ENCODE measurements at regions not wholly inside any gene's neighbourhood (a gene's known extent, or its start where the extent isn't known, plus 50 kb on each side); places are given as distances from the start of the nearest gene placed in this dataset.

DNA sequence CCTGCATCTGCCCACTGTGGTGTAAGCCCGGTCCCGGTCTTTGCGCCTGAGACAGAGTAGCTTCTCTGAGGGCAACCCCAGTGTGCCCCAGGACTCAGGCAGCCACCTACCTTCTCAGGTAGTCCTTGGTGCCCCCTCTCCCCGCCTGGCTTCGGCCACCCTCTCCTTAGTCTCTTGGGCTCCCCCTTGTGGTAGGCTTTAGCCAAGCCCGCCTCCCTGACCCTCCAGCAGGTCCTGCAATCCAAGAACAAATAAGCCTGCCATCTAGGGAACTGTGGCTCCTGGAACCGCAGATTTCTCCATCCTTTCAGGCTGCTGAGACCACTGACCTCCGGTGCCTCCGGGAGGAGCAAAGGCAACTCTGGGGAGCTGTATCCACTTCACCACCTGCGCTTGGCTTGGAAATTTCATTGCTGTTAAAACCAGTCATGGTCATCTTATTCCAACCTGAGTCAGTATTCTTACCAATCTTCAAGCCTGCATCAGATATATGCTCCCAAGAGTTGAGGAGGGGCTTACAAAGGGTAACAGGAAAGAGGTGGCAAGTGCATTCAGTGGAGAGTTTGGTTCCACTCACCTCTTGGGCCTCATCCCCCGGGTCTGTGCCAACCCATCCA is 52.8 kb upstream of the TENM4 start:
- dilution Hi-C loops (cut with MboI; ENCODE audit: extremely low pct_ligation_motif_present, low sequenced_read_pairs) (no loop called here), intact Hi-C loops (cut with micrococcal nuclease) (loop anchor here (5.0 kb wide), 1 partner anchor 431 kb away; no protein-coding TSS in a partner anchor)
- no peaks in the 10 kb centered on the region for H3K9me3 ChIP-seq (replicated peaks; ENCODE audit: control insufficient read depth, insufficient read depth, low read length)
- no peak overlapping the region for H3K4me3 ChIP-seq (replicated peaks in 1 of 3; ENCODE audit: insufficient read depth in 1 of 3, low read depth in 1 of 3, low read length in 3 of 3)
- H3K9me1 ChIP-seq (replicated peaks; ENCODE audit: control insufficient read depth, extremely low read depth, insufficient read depth, low read length) = no peaks in the 10 kb centered on the region
- H3K36me3 ChIP-seq (ENCODE audit: control insufficient read depth in 2 of 2, extremely low read depth in 1 of 2, insufficient read depth in 2 of 2, low read length in 2 of 2) = no peaks in the 10 kb centered on the region
- TF ChIP-seq, protein P1, sequence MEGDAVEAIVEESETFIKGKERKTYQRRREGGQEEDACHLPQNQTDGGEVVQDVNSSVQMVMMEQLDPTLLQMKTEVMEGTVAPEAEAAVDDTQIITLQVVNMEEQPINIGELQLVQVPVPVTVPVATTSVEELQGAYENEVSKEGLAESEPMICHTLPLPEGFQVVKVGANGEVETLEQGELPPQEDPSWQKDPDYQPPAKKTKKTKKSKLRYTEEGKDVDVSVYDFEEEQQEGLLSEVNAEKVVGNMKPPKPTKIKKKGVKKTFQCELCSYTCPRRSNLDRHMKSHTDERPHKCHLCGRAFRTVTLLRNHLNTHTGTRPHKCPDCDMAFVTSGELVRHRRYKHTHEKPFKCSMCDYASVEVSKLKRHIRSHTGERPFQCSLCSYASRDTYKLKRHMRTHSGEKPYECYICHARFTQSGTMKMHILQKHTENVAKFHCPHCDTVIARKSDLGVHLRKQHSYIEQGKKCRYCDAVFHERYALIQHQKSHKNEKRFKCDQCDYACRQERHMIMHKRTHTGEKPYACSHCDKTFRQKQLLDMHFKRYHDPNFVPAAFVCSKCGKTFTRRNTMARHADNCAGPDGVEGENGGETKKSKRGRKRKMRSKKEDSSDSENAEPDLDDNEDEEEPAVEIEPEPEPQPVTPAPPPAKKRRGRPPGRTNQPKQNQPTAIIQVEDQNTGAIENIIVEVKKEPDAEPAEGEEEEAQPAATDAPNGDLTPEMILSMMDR (IDR thresholded peaks at IDR 0.05; ENCODE audit: extremely low read depth in 1 of 2, insufficient read depth in 1 of 2, low read depth in 1 of 2, low read length in 2 of 2) = peak; percentile 64 to 79
- no peak for TF ChIP-seq MYC (IDR thresholded peaks at IDR 0.05; ENCODE audit: low read depth, low read length)
- H3K4me1 ChIP-seq (ENCODE audit: control insufficient read depth, extremely low read depth, insufficient read depth, low read length) = no peaks in the 10 kb centered on the region
- H3K79me2 ChIP-seq (ENCODE audit: control insufficient read depth, insufficient read depth, low read length) = no peaks in the 10 kb centered on the region
- BruUV-seq (replicated peaks) = no TSS peak
- no peak overlapping the region for H3K4me2 ChIP-seq (ENCODE audit: insufficient read depth, low read length)
- ChIA-PET POLR2A (no interaction called here), CTCF (interaction anchor here (1.4 to 2.2 kb wide), 3 partner anchors 11 to 848 kb away, joined by 3 to 8 read pairs (median 5); no protein-coding TSS in a partner anchor)
- no peaks in the 10 kb centered on the region for H4K20me1 ChIP-seq (replicated peaks; ENCODE audit: control insufficient read depth, extremely low read depth, insufficient read depth, low read length)
- FAIRE-seq = no peak
- no peaks in the 10 kb centered on the region for H3K27me3 ChIP-seq (ENCODE audit: control insufficient read depth in 2 of 2, insufficient read depth in 2 of 2, low read length in 2 of 2)
- no peak overlapping the region for H2AFZ ChIP-seq (ENCODE audit: low read depth, low read length)
- DNase-seq (ENCODE audit: low read depth, low spot score) = peak; percentile 40
- no peak overlapping the region for H3K27ac ChIP-seq (ENCODE audit: insufficient read depth, low read depth, low read length)
- no peak overlapping the region for H3K9ac ChIP-seq (replicated peaks; ENCODE audit: extremely low read depth, insufficient read depth, low read length)

DNA sequence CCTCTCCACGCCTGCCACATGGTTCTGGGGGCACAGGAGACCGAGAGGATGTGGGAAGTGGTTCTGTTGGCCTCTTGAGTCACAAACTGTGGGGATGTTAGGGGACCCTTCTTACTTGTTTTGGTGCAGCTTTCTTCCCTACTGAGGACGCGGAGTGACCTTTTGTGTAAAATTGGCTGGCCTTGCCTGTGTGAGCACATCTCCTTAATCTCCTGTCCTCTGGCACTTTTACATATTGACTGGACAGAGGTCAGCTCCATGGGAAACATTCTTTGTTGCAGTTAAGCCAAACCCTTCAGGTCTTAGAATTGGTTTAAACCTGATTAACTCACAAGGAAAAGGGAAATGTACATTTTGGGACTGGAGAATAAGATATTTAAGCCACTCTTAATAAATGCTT is 51.2 kb upstream of the TENM4 start:
- no peaks in the 10 kb centered on the region for H3K36me3 ChIP-seq (ENCODE audit: control insufficient read depth in 2 of 2, extremely low read depth in 1 of 2, insufficient read depth in 2 of 2, low read length in 2 of 2)
- POLR2A ChIA-PET = no interaction called here
- H3K79me2 ChIP-seq (ENCODE audit: control insufficient read depth, insufficient read depth, low read length) = no peaks in the 10 kb centered on the region
- no peaks in the 10 kb centered on the region for H3K9me3 ChIP-seq (replicated peaks; ENCODE audit: control insufficient read depth, insufficient read depth, low read length)
- FAIRE-seq (no peak), DNase-seq (ENCODE audit: low read depth, low spot score) (no peak)
- TF ChIP-seq POLR2AphosphoS5 (IDR thresholded peaks at IDR 0.05; ENCODE audit: insufficient read depth, low read depth, low read length) (no peak), EZH2 (IDR thresholded peaks at IDR 0.05; ENCODE audit: borderline replicate concordance, low read depth, low read length, severe bottlenecking) (no peak), POLR2A (IDR thresholded peaks at IDR 0.05; ENCODE audit: low read depth, low read length) (no peak), GATA2 (IDR thresholded peaks at IDR 0.05; ENCODE audit: insufficient read depth, insufficient read length, low read depth, low read length) (no peak), JUN (IDR thresholded peaks at IDR 0.05; ENCODE audit: borderline replicate concordance, insufficient read depth, insufficient read length, low read depth) (no peak), FOS (IDR thresholded peaks at IDR 0.05; ENCODE audit: borderline replicate concordance, insufficient read depth, low read length) (no peak), MYC (IDR thresholded peaks at IDR 0.05; ENCODE audit: low read depth, low read length) (no peak)
- TF ChIP-seq, protein P2, sequence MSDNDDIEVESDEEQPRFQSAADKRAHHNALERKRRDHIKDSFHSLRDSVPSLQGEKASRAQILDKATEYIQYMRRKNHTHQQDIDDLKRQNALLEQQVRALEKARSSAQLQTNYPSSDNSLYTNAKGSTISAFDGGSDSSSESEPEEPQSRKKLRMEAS (IDR thresholded peaks at IDR 0.05; ENCODE audit: insufficient read depth, insufficient read length) = no peak
- TF ChIP-seq, protein P1 (IDR thresholded peaks at IDR 0.05; ENCODE audit: extremely low read depth in 1 of 2, insufficient read depth in 1 of 2, low read depth in 1 of 2, low read length in 2 of 2) = no peak
- H3K4me1 ChIP-seq (ENCODE audit: control insufficient read depth, extremely low read depth, insufficient read depth, low read length) = no peaks in the 10 kb centered on the region
- no peak overlapping the region for H3K27ac ChIP-seq (ENCODE audit: insufficient read depth, low read depth, low read length)
- no TSS peak for BruUV-seq (replicated peaks)
- H4K20me1 ChIP-seq (replicated peaks; ENCODE audit: control insufficient read depth, extremely low read depth, insufficient read depth, low read length) = no peaks in the 10 kb centered on the region
- no peak overlapping the region for H3K4me2 ChIP-seq (ENCODE audit: insufficient read depth, low read length)
- intact Hi-C loops (cut with micrococcal nuclease) (loop anchor here (5.0 kb wide), 1 partner anchor 430 kb away; no protein-coding TSS in a partner anchor), dilution Hi-C loops (cut with MboI; ENCODE audit: extremely low pct_ligation_motif_present, low sequenced_read_pairs) (no loop called here)
- no peak overlapping the region for H3K4me3 ChIP-seq (replicated peaks in 1 of 3; ENCODE audit: insufficient read depth in 1 of 3, low read depth in 1 of 3, low read length in 3 of 3)
- no peak overlapping the region for H3K9ac ChIP-seq (replicated peaks; ENCODE audit: extremely low read depth, insufficient read depth, low read length)
- CTCF ChIA-PET = interaction anchor here (1.4 kb wide), 1 partner anchor 847 kb away, joined by 3 read pairs; no protein-coding TSS in a partner anchor
- H3K27me3 ChIP-seq (ENCODE audit: control insufficient read depth in 2 of 2, insufficient read depth in 2 of 2, low read length in 2 of 2) = no peaks in the 10 kb centered on the region
- no peaks in the 10 kb centered on the region for H3K9me1 ChIP-seq (replicated peaks; ENCODE audit: control insufficient read depth, extremely low read depth, insufficient read depth, low read length)
- no peak overlapping the region for H2AFZ ChIP-seq (ENCODE audit: low read depth, low read length)
